COR-L47 (cell line): ENCODE measurements at regions not wholly inside any gene's neighbourhood (a gene's known extent, or its start where the extent isn't known, plus 50 kb on each side); places are given as distances from the start of the nearest gene placed in this dataset.

Source experiments
- DNase-seq: peaks from one replicate; lab custom pipeline; 2025; lab: John Stamatoyannopoulos, UW

GRCh38 chr14:100438678-100439592 lies 115.8 kb downstream of the SLC25A47 start:
- no peak for DNase-seq

DNA sequence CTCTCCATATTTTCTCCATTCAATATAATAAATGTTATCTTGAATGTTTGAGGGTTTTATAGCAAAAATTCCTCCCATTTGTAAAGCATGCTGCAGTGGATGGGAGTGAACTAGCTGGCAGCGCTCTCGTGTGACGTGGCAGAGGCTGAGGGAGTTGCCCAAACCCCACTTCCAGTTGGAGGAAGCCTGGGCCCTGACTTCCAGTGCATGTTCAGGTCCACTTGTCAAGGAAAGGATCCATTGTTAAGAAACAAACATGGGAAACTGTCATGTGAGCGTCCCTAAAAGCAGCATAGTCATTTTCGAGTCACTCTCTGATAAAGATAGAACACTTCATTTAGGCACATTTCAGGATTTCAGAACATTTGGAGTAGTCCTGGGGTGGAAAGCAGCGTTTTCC lies 116.6 kb downstream of the SLC25A47 start:
- no peak for DNase-seq

- DNase-seq: peak; percentile 85
Observed at GRCh38 chr14:100440207-100440631, 117.1 kb downstream of the SLC25A47 start.

GRCh38 chr14:100440758-100441203 lies 117.6 kb downstream of the SLC25A47 start:
- DNase-seq: no peak

DNA sequence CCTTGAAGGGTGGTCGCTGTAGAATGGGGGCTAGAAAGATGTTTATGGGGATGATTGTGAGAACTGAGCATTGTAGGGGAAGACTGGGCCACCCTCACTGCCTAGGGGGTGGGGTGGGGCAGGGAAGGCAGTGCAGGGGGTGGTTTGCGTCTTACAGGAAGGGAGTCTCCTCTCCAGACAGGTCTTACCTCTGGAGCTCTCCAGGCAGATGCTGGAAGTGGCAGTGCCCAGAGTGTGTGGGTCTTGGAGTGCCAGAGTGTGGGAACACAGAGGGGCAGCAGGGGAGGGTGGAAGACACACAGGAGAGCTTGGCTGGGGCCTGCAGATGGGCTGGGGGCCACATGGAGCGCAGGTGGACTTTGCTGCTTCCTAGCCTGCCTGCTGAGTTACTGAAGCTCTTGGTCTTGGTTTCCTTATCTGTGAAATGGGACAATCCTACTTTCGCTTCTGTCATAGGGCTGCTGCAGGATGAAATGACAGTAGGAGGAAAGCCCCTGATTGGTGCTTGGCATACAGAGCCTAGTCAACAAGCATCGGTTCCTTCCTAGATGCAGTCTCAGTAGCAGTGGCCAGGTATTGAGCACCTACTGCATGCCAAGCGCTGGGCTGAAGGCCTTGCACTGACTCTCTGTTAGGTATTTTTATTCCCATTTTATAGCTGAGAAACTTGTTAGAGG lies 118.3 kb downstream of the SLC25A47 start:
- DNase-seq: no peak

DNA sequence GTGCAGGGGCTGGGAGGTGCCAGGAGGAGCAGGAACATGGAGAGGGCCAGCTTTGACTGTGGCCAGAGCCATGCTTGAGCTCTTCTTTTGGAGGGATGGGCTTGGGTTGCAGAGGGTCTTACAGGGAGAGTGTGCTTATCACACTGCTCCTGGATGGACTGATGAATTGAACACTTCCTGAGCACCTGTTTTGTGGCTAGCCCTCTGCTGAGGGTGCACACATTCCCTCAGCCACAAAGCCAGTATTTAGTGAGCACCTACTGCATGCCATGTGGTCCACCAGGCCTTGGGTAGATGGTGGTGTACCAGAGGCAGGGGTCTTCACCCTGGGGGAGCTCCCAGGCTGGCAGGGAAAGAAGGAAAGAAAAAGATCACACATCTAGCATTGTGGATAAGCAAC lies 118.9 kb downstream of the SLC25A47 start:
- no peak for DNase-seq

GRCh38 chr14:100442498-100443490 lies 119.7 kb downstream of the SLC25A47 start:
- no peak for DNase-seq

DNA sequence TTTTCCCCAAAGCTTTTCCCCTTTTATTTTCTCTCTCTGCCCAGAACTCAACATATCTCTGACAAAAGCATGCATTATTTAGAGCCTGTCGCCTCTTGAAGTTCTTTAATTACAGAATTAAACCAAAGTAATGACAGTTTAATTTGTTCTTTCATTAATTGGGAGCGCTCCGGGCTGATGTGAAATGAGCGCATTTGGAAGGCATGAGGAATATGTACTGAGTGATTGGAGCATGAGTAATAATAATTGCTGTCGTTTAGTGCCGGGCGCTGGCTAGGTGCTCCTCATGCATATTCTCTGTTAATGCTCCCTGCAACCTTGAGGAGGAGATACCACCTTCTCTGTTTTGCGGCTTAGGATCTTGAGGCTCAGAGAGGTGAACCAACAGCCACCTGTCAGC lies 120.5 kb downstream of the SLC25A47 start:
- DNase-seq: no peak

DNA sequence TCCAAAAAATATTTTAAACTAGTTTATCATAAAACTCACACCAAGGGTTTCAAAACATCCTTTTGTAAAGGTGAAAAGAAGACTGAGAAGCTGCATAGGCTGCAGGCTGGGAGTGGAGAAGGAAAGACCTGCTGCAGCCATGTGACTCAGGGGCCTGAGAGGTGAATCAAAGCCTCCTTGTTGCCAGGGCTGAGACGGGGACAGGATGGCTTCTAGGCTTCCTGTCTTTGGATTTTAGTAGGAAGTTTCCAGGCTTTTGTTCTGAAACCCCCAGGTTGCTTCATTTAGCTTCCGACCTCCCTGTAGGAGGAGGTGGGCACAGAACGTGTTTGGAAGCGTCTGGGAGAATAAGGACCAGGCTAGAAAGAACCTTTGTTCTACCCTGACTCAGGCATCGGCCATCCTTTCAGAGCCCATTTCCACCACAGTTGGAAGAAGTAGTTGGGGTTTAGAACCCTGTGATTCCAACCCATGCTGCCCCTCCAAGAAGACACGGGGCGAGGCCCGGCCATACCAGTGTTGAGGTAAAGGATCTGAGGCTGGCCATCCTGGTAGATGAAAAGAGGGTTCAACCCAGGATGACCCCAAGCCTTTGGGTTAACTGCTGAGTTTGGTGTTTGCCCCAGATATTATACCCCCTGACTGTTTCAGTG lies 122.4 kb downstream of the SLC25A47 start:
- no peak for DNase-seq

DNA sequence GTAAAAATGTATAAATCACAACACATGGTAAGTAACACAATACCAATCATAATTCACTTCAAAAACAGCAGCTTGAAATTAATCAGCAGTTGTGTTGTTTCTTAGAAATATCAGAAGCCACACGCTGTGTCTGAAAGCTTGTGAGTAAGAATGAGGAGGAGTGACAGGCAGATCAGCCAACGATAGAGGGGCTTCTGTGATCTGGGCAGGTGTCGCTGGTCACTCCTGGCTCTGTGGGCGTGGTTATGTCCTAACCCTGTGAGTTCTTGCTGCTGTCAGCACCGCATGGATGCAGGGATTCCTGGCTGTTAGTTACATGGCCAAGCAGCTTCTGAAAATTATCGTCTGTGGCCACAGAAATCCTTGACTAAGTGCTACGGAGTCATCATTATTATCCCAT lies 123.4 kb downstream of the SLC25A47 start:
- DNase-seq: peak; percentile 42

DNA sequence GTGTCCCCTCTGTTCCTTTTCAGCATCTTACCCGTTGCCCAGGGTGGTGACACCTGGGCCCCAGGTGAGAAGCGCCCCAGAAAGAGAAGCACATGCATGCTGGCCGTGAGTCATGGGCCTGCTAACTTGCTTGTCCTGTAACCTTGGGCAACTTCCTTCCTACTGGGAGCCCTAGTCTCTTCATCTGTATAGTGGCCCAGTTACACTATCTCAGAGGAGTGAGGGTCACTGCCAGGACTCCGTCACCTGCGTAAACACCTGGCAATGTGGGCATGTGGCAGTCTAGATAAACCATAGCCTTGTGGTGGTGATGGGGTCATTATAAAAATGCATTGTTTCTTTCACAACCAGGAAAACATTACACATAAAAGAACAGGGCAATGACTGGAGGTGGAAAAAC lies 125.2 kb downstream of the SLC25A47 start:
- no peak for DNase-seq

GRCh38 chr14:100449225-100449987 lies 126.3 kb downstream of the SLC25A47 start:
- DNase-seq: no peak

DNA sequence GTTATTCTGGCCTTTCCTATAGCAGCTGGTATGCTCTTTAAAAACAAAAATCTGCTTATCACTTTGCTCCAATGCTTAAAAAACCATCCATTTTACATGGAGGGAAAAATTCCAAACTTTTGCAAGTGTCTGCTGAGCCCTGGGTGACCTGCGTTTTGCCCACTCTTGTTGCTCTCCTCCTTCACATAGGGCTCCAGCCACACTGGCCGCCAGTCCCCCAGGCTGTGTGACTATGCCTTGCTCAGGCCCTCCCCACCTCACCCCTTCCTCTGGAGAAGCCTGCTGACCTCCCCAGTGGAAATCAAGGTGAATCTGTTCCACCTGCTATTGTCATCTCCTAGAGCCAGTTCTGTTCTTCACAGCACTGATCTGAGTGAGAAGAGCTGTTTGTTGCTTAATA lies 126.9 kb downstream of the SLC25A47 start:
- DNase-seq: no peak

DNA sequence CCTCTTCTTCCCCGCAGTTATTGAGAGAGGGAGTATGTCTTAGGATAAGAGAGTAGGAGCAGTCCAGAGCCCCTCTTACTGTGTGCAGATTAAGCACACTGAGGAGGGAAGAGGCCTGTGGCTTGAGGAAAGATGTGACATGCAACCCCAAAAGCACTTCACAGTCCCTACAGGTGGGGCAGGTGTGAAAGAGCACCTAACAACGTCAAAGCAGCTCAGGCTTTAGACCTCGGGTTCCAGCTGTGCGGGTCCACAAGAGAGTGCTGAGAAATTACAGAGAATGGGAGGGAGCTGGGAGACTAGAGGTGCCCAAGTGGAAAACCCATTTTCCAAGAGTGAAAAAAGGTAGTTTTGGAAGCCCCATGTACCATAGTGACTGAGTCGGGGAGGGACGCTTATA lies 127.6 kb downstream of the SLC25A47 start:
- DNase-seq: no peak

DNA sequence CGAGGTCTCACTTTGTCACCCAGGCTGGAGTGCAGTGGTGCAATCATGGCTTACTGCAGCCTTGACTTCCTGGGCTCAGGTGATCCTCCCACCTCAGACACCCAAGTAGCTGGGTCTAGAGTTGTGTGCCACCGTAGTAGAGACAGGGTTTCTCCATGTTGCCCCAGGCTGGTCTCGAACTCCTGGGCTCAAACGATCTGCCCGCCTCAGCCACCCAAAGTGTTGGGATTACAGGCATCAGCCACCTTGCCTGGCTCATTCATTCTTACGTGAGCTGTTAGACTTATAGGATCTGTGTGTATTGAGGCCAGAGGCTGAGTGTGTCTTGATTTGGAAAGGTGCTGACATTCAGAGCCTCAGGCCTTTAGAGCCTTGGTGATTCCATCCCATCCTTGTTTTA lies 128.1 kb downstream of the SLC25A47 start:
- DNase-seq: no peak

DNA sequence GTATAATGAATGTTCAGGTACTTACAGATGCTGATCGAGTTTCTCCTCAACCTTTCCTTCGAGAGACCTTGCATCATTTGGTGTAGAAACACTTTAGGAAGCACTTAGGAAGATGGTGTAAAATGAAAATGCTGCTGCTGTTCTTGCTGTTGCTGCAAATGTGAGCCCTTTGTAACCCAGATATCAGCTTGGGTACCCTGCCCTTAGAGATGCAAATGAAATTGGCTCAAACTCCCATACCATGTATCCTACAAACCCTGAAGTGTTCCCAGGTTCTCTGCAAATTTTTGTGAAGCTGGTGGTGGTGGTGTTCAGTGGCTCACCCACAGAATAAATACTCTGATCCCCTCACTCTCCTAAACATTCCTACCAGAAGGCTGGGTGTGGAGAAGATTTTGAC lies 130.8 kb downstream of the SLC25A47 start:
- DNase-seq: no peak

DNA sequence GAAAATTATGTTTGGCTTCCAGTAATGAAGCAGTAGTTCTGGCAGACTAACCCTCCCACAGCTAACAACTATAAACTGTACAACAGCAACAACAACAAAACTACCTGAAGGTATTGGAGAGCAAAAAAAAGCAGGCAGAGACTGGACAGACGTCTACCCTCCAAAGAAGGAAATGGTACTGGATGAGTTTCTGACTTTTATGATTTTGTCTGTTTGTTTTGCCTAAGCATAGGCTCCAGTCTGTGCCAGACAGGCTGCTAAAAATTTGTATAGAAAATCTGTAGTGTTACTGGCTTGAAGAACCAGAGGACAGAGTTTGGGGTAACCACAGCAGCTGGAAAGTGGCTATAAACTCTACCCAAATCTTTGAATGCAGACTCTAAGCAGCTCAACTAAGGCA lies 131.3 kb downstream of the SLC25A47 start:
- DNase-seq: no peak

- no peak for DNase-seq
Observed at GRCh38 chr14:100463937-100464336, 123.3 kb downstream of the BEGAIN start.

DNA sequence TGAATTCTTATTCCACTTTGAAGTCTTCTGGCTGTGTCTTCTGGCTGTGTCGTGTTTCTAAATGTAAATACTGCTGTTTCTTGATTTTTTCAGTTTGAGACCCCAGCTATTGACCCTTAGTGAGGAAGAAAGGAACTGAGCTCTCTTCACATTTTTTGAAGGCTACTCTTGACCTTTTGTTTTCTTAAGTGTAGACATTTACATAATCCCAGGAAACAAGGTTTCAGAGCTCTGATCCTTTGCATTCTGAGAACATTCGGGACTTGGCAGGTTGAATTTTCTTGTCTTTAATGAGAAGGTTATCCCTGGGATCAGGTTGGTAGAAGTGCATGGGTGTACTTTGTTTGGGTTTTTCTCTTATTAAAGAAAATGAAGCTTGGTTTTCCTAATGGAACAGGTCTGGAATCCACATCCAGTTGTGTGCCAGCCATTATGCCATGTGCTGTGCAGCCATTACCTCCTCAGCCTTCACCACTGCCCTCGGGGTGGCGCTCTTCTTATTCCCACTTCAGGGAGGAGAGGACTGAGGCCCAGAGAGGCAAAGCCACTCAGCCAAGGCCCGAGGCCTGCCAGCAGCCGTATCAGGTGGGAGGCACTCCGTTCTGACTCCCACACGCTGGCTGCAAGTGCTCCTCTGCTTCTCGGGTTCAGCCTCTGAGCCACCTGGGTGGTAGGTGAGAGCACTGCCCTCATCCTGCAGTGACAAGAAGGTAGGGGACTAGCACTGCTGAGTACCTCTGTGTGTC lies 120.9 kb downstream of the BEGAIN start:
- DNase-seq: no peak
